Upper lobe of left lung (tissue), 4 donors: ENCODE measurements at regions not wholly inside any gene's neighbourhood (a gene's known extent, or its start where the extent isn't known, plus 50 kb on each side); places are given as distances from the start of the nearest gene placed in this dataset.

Experiments
- EP300 ChIP-seq, 4 donors: sonication (generic); formaldehyde crosslinking; IDR thresholded peaks; one replicate each; pipeline ENCODE4 v1.5.1; 2017; ENCODE audit warnings: antibody characterized with exemption in 4 of 4, control low read depth in 2 of 4
- POLR2AphosphoS5 ChIP-seq, 2 donors: sonication (generic); formaldehyde crosslinking; IDR thresholded peaks; one replicate each; pipeline ENCODE4 v1.5.1; 2017; ENCODE audit warnings: antibody characterized with exemption in 2 of 2
- TF ChIP-seq, protein P1 (sequence below), 6 experiments: fragments of 450-650 bp in 4 of 6; fragments of 200-600 bp in 2 of 6; sonication (generic) in 2 of 6; IDR thresholded peaks; one replicate each; pipeline ENCODE4 v1.5.1; 2016 to 2019; ENCODE audit warnings: antibody characterized with exemption in 6 of 6

DNA sequence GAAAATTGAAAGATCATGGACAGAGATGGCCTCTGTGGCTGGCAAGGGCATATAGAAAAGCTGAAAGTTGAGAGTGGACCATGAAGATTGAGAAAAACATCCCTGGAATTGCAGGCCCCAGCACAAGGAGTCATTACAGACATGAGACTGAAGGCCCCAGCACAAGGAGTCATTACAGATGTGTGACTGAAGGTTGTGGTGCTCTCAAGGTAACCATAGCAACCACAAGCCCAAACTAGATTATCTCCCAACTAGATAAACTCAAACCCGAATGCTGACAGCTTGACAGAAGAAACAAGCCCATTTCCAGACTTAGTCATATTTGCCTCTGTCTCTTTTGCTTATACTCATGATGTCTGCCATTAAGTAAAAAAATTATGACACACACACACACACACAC is 1252.1 kb upstream of the ADGRL4 start:
- TF ChIP-seq POLR2AphosphoS5 (IDR thresholded peaks at IDR 0.05) (no peak), EP300 (IDR thresholded peaks at IDR 0.05) (no peak)
- TF ChIP-seq, protein P1, sequence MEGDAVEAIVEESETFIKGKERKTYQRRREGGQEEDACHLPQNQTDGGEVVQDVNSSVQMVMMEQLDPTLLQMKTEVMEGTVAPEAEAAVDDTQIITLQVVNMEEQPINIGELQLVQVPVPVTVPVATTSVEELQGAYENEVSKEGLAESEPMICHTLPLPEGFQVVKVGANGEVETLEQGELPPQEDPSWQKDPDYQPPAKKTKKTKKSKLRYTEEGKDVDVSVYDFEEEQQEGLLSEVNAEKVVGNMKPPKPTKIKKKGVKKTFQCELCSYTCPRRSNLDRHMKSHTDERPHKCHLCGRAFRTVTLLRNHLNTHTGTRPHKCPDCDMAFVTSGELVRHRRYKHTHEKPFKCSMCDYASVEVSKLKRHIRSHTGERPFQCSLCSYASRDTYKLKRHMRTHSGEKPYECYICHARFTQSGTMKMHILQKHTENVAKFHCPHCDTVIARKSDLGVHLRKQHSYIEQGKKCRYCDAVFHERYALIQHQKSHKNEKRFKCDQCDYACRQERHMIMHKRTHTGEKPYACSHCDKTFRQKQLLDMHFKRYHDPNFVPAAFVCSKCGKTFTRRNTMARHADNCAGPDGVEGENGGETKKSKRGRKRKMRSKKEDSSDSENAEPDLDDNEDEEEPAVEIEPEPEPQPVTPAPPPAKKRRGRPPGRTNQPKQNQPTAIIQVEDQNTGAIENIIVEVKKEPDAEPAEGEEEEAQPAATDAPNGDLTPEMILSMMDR (IDR thresholded peaks at IDR 0.05): no peak
